CD4-positive, alpha-beta T cell treated with Interleukin-21 for 1 hour (primary cell): ENCODE measurements at regions not wholly inside any gene's neighbourhood (a gene's known extent, or its start where the extent isn't known, plus 50 kb on each side); places are given as distances from the start of the nearest gene placed in this dataset.

Experiments used
- DNase-seq: peaks from one replicate; pipeline ENCODE4 v3.0.0-alpha.2; 2020

GRCh38 chr9:7858166-7858565, 58.6 kb upstream of the DMAC1 start:
- DNase-seq = no peak

GRCh38 chr9:7854763-7855162, 55.2 kb upstream of the DMAC1 start:
- DNase-seq = no peak
